AG08395 (cell line): ENCODE measurements at regions not wholly inside any gene's neighbourhood (a gene's known extent, or its start where the extent isn't known, plus 50 kb on each side); places are given as distances from the start of the nearest gene placed in this dataset.
"Not testable (repeated sequence)": the region's sequence is repeated elsewhere in the genome, so short reads cannot be mapped to it uniquely, and the experiment has no call there.

Source experiments
- DNase-seq: peaks from one replicate; pipeline ENCODE4 v3.0.0; 2012; ENCODE audit warnings: mixed read lengths, low spot score

- DNase-seq = no peak
Observed at GRCh38 chr13:91020461-91021034, 326.9 kb upstream of the MIR17HG start.

- no peak for DNase-seq
Observed at GRCh38 chr13:91024157-91024792, 323.2 kb upstream of the MIR17HG start.

- DNase-seq = no peak
Observed at GRCh38 chr13:91025442-91025841, 322.0 kb upstream of the MIR17HG start.

- no peak for DNase-seq
Observed at GRCh38 chr13:91031508-91031907, 316.0 kb upstream of the MIR17HG start.

- DNase-seq = no peak
Observed at GRCh38 chr13:91032104-91032503, 315.4 kb upstream of the MIR17HG start.

GRCh38 chr13:91036886-91037285 is 310.6 kb upstream of the MIR17HG start:
- DNase-seq = no peak

GRCh38 chr13:91042870-91043269 is 304.6 kb upstream of the MIR17HG start:
- DNase-seq = no peak

GRCh38 chr13:91045351-91046034 is 302.0 kb upstream of the MIR17HG start:
- DNase-seq = no peak

- DNase-seq = no peak
Observed at GRCh38 chr13:91046715-91047327, 300.7 kb upstream of the MIR17HG start.

- DNase-seq = no peak
Observed at GRCh38 chr13:91050970-91051369, 296.5 kb upstream of the MIR17HG start.

GRCh38 chr13:91052876-91053275 is 294.6 kb upstream of the MIR17HG start:
- DNase-seq = no peak

- DNase-seq = no peak
Observed at GRCh38 chr13:91053318-91054065, 294.0 kb upstream of the MIR17HG start.

- no peak for DNase-seq
Observed at GRCh38 chr13:91054902-91055301, 292.6 kb upstream of the MIR17HG start.

- DNase-seq = no peak
Observed at GRCh38 chr13:91056746-91057145, 290.7 kb upstream of the MIR17HG start.

GRCh38 chr13:91057507-91057906 is 290.0 kb upstream of the MIR17HG start:
- DNase-seq = not testable (repeated sequence)

- no peak for DNase-seq
Observed at GRCh38 chr13:91058066-91058465, 289.4 kb upstream of the MIR17HG start.

GRCh38 chr13:91058919-91059318 is 288.6 kb upstream of the MIR17HG start:
- DNase-seq = no peak

GRCh38 chr13:91066745-91067144 is 280.7 kb upstream of the MIR17HG start:
- no peak for DNase-seq

GRCh38 chr13:91072486-91072885 is 275.0 kb upstream of the MIR17HG start:
- no peak for DNase-seq

- no peak for DNase-seq
Observed at GRCh38 chr13:91074091-91074490, 273.4 kb upstream of the MIR17HG start.

- no peak for DNase-seq
Observed at GRCh38 chr13:91076830-91077229, 270.7 kb upstream of the MIR17HG start.

- DNase-seq = no peak
Observed at GRCh38 chr13:91078093-91078679, 269.3 kb upstream of the MIR17HG start.
